ENCODE measurements at regions not wholly inside any gene's neighbourhood (a gene's known extent, or its start where the extent isn't known, plus 50 kb on each side); places are given as distances from the start of the nearest gene placed in this dataset.

DNA sequence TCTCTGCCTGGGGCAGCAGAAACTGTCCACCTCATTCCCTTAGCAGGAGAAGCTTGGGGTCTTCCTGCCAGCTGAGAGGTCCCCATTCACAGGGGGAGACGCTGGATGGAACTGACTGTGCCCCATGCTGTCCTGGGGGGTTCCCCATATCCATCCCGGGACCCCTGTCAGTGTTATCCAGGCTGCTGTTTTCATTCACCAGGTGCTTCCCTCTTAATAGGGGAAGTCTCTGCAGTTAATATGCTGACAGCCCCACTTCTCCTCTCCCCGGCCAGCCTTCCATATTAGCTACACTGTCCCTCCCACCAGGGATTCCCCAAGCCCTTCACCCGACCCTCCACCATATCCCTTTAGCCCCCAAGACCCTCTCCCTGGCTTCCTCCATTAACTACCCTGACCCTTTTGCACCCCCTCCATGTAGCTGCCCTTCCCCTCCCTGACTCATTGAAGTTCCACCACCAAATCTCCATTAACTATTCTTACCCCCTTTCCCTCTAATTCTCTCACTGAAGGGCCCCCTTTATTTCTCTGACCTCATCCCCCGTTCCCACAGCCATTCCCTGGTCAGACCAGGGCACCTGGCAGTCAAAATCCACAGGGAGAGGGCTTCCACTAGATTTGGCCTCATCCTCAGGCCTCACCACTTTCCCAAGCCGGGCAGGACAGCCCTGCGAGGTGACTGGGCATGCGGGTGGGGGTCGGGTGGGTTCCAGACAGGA is 92.0 kb upstream of the PAX2 start:
- Histone ChIP-seq H3K36me3 (no peaks in the 10 kb centered on the region), H3K27me3 (peaks cover 51% of the 10 kb centered on the region), H3K4me1 (no peaks in the 10 kb centered on the region), H3K27ac (no peak overlapping the region), H3K9me3 (0 out of 2 replicates have a peak, but pooled peaks cover 4% of the 10 kb centered on the region), H4K20me1 (peaks cover 6% of the 10 kb centered on the region; the same call in 1 of the 2 replicates), H3K4me3 (no peak overlapping the region), H3K9ac (no peak overlapping the region), H3K4me2 (peak overlapping the region; percentile 49; the same call in 1 of the 2 replicates)
- no peak for TF ChIP-seq Cebpa-rat (IDR thresholded peaks at IDR 0.05)

DNA sequence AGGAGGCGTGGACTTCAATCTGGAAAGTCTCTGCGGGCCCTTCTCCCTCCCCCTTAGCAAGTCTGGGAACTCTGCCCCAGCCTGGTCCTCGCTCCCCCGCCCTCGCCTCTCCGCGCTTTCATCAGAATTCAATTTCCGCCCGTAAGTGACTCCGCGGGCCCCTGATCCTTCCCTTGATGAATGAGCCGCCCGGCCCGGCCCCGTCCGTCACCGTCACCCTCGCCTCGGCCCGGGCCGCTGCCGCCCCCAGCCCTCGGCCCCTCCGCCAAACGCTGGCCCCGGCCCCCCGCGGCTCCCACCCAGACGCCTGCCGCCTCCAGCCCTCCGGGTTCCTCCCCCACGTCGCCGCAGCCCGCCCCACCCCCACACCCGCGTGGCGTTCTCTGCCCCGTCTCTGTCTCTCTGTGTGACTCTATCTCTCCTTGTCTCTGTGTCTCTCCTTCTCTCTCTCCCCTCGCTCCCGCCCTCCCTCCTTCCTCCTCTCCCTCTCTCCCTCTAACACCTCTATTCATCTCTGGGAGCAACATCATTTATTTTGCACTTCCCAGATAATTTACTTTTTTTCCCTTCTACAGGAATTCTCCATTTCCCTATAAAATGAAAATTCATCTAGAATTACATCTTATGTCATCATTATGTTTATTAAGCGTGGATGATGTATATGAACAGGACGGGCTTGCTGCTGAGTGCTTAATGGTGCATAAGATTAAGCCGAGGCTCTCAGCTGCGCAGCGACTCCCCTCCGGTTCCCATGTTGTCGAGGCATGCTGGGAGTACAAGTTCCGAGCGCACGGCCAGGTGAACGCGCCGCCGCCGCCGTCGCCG is 91.2 kb upstream of the PAX2 start:
- H3K4me1 ChIP-seq = no peaks in the 10 kb centered on the region
- H3K36me3 ChIP-seq = no peaks in the 10 kb centered on the region
- no peak overlapping the region for H3K9ac ChIP-seq
- peaks cover 51% of the 10 kb centered on the region for H3K27me3 ChIP-seq
- no peak for TF ChIP-seq Cebpa-rat (IDR thresholded peaks at IDR 0.05)
- peaks cover 6% of the 10 kb centered on the region; the same call in 1 of the 2 replicates for H4K20me1 ChIP-seq
- peak overlapping the region; percentile 49 for H3K4me2 ChIP-seq
- H3K9me3 ChIP-seq = 0 out of 2 replicates have a peak, but pooled peaks cover 4% of the 10 kb centered on the region
- peak overlapping the region; percentile 38; the same call in 1 of the 2 replicates for H3K4me3 ChIP-seq
- H3K27ac ChIP-seq = no peak overlapping the region

DNA sequence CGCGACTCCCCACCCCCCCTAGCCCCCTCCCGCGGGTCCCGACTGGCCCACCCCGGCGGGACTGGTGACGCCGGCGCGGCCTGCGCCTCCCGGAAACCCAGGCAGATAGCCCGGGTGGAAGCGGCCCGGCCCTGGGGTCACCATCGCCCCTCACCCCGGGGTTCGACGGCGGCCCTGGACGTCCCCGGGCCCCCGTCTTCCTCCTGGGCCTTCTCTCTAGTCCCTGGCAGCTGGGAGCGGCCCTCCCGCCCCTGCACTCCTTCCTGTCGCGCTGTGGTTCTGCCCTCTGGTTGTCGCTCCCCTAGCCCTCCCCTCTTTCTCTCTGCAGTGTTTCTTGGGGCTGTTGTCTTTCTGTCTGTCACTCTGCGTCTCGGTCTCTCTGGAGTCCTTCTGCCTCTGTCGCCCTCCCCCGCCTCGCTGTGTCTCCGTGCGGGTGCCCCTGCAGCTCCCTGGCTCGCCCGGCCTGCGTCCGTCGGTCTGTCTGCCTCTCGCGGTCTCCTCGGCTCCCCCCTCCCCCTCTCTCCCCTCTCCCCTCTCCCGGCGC is 90.5 kb upstream of the PAX2 start:
- Histone ChIP-seq H3K27me3 (peaks cover 51% of the 10 kb centered on the region), H3K4me3 (no peak overlapping the region), H3K27ac (no peak overlapping the region)

DNA sequence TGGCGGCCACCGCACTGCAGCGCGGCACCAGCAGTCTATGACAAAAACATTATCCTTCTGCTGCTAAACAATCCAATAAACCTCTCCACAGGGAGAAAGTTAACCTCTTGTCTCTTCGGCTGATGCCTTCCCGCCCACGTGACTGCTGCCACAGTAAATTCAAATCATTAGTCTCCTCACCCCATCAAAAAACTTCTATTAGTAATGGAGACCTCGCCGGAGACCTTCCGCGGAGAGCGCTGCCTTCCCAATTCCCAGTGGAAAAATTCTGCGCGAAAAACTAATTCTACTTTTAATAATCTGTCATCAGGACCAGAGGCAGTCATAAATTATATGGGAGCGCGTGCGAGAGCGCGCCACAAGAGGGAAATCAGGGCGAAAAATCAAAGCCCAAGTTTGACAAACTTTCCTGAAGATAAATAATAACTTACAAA is 90.0 kb upstream of the PAX2 start:
- Histone ChIP-seq H3K4me3 (no peak overlapping the region), H3K4me2 (no peak overlapping the region), H3K27ac (no peak overlapping the region), H3K9me3 (0 out of 2 replicates have a peak, but pooled peaks cover 4% of the 10 kb centered on the region), H3K9ac (no peak overlapping the region), H4K20me1 (peaks cover 6% of the 10 kb centered on the region; the same call in 1 of the 2 replicates), H3K4me1 (no peaks in the 10 kb centered on the region), H3K27me3 (peaks cover 51% of the 10 kb centered on the region), H3K36me3 (no peaks in the 10 kb centered on the region)
- TF ChIP-seq Cebpa-rat (IDR thresholded peaks at IDR 0.05) = no peak

More for the DNA sequence above, 90.5 kb upstream of the PAX2 start:
- Histone ChIP-seq H4K20me1 (peaks cover 6% of the 10 kb centered on the region; the same call in 1 of the 2 replicates), H3K4me2 (no peak overlapping the region), H3K9me3 (0 out of 2 replicates have a peak, but pooled peaks cover 4% of the 10 kb centered on the region), H3K4me1 (no peaks in the 10 kb centered on the region), H3K9ac (no peak overlapping the region), H3K36me3 (no peaks in the 10 kb centered on the region)
- no peak for TF ChIP-seq Cebpa-rat (IDR thresholded peaks at IDR 0.05)

DNA sequence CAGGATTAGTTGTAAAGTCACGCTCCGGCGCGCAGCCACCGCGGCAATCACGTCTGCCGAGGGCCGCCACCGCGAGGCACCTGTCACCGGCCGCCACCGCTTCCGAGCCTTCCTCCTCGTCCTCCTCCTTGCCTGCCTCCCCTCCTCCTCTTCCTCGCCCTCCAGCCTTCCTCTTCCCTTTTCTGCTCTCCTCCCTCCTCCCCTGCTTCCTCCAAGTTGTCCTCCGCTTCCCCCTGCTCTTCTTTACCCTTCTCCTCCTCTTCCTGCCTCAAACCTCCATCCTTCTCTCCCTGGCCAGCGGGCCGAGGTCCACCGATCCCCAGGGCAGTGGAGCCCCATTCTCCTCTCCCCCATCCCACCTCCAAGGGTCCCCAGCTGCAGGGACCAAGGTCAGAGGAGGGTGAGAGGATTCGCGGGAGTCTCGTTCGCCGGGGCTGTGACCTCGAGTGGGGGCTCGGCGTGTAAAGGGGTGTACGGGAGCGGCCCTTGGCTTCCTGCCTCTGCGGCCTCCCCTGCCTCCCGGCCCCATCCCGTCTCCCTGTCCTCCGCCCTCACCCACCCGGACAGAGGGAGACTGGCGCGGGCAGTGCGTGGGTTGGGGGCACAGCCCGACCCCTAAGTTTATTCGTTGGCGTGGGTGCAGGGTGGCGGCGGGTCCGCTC is 89.5 kb upstream of the PAX2 start:
- Histone ChIP-seq H3K9ac (no peak overlapping the region), H4K20me1 (peaks cover 6% of the 10 kb centered on the region; the same call in 1 of the 2 replicates), H3K4me3 (no peak overlapping the region), H3K4me1 (no peaks in the 10 kb centered on the region), H3K27me3 (peaks cover 51% of the 10 kb centered on the region), H3K36me3 (no peaks in the 10 kb centered on the region), H3K4me2 (no peak overlapping the region), H3K9me3 (0 out of 2 replicates have a peak, but pooled peaks cover 4% of the 10 kb centered on the region), H3K27ac (no peak overlapping the region)
- no peak for TF ChIP-seq Cebpa-rat (IDR thresholded peaks at IDR 0.05)

DNA sequence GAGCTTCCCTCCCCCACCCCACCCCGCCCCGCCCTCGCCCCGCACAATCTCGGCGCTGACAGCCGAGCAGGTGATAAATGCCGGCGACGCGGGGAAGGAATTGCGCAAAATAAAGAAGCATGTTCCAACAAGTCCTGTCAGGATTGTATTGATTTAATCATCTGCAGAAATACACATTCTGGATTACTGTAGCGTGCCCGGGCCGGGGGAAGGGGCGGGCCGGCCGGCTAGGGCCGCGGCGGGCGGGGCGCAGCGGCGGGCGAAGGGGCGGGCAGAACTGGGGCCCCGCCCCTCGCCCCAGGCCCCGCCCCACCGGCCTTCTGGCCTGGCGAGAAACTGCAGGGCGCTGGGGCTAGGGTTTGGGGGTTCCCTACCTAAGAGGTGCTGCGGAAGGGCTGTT is 88.9 kb upstream of the PAX2 start:
- Histone ChIP-seq H3K9me3 (0 out of 2 replicates have a peak, but pooled peaks cover 4% of the 10 kb centered on the region), H4K20me1 (peaks cover 6% of the 10 kb centered on the region; the same call in 1 of the 2 replicates), H3K4me1 (no peaks in the 10 kb centered on the region), H3K36me3 (no peaks in the 10 kb centered on the region), H3K4me3 (no peak overlapping the region), H3K27ac (no peak overlapping the region), H3K9ac (no peak overlapping the region), H3K27me3 (peaks cover 51% of the 10 kb centered on the region), H3K4me2 (no peak overlapping the region)
- no peak for TF ChIP-seq Cebpa-rat (IDR thresholded peaks at IDR 0.05)

DNA sequence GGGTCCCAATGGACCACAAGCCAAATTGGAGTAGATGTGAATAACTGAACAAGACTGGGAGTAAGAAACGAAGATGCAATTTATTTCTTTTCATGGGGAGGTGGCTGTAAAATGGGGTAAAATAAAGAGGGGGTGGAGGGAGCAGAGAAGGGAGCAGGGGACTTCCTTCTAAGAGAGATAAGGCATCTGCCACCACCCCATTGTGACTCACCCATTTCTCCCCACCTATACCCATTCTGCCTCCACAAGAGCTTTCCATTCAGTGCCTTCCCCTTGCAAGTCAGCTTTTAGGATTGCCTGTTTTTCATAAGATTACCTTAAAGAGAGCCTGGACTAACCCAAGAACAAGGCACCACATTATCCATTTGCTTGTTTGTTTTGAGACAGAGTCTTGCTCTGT is 87.1 kb upstream of the PAX2 start:
- TF ChIP-seq Cebpa-rat (IDR thresholded peaks at IDR 0.05) = no peak
- no peak overlapping the region for H3K9ac ChIP-seq
- no peak overlapping the region for H3K4me3 ChIP-seq
- H3K27ac ChIP-seq = no peak overlapping the region
- no peak overlapping the region for H3K4me2 ChIP-seq
- H4K20me1 ChIP-seq = no peaks in the 10 kb centered on the region
- H3K27me3 ChIP-seq = peaks cover 37% of the 10 kb centered on the region
- H3K36me3 ChIP-seq = no peaks in the 10 kb centered on the region
- 0 out of 2 replicates have a peak, but pooled peaks cover 4% of the 10 kb centered on the region for H3K9me3 ChIP-seq
- H3K4me1 ChIP-seq = no peaks in the 10 kb centered on the region

DNA sequence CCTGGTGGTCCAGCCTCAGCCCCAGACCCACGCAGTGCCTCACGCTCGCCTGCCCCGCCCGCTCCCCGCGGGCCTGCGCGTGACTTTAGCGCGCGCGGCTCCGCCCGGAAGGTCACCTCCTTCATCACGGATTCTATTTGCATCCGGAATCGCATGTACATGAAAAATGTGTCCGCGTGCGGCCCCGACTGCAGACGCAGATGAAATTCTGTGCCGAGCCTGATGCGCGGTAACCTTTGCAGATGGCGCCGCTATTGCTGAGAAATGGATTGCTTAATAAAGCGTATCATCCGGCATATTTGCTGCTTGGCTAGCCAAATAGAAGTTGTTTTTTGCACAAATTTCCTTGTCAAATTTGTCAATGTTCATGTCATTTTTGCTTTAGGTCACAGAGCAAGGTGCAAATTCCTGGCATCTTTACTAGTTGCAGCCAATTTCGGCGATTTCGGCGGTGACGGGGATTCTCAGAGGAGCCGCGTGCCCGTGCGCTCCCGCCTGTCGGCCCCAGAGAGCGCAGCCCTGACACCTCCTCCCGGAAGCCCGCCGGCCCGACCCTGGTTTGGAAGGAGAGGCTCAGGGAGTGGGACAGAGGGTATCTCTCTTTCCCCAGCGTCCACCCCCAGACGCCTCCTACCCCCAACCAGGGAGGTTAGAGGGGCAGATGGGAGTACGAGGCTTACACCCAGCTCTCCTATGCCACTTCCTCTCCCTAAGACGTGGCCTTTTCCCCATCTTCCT is 85.9 kb upstream of the PAX2 start:
- Histone ChIP-seq H3K4me2 (no peak overlapping the region), H3K27me3 (peaks cover 24% of the 10 kb centered on the region), H3K4me3 (no peak overlapping the region), H3K36me3 (no peaks in the 10 kb centered on the region), H3K27ac (no peak overlapping the region), H4K20me1 (no peaks in the 10 kb centered on the region), H3K9me3 (0 out of 2 replicates have a peak, but pooled peaks cover 4% of the 10 kb centered on the region), H3K4me1 (no peaks in the 10 kb centered on the region), H3K9ac (no peak overlapping the region)
- no peak for TF ChIP-seq Cebpa-rat (IDR thresholded peaks at IDR 0.05)

DNA sequence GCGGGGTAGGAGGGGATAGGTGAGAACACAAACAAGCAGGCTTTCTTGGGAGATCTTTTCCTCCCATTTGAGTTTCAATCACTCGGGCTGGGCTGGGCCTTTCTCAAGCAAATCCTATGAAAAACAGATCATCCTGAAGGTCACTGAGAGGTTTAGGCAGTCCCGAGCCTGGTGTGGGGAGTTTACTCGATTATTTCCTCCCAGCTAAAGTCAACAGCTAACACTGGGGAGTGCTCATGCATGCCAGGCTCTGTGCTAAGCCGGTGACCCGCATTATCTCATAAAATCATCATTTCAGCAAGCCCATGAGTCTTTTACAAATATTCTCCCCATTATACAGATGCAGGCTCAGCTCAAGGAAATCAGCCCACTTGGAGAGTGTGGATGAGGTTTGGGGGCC is 85.0 kb upstream of the PAX2 start:
- no peak for TF ChIP-seq Cebpa-rat (IDR thresholded peaks at IDR 0.05)
- Histone ChIP-seq H3K4me1 (no peaks in the 10 kb centered on the region), H3K27ac (no peak overlapping the region), H3K36me3 (no peaks in the 10 kb centered on the region), H4K20me1 (no peaks in the 10 kb centered on the region), H3K4me2 (no peak overlapping the region), H3K27me3 (peaks cover 16% of the 10 kb centered on the region), H3K4me3 (no peak overlapping the region), H3K9ac (no peak overlapping the region), H3K9me3 (0 out of 2 replicates have a peak, but pooled peaks cover 4% of the 10 kb centered on the region)

Data from BLaER1 (cell line).